AG08395 (cell line): ENCODE measurements at regions not wholly inside any gene's neighbourhood (a gene's known extent, or its start where the extent isn't known, plus 50 kb on each side); places are given as distances from the start of the nearest gene placed in this dataset.

Experiments
- DNase-seq: peaks from one replicate; pipeline ENCODE4 v3.0.0; 2012; ENCODE audit warnings: mixed read lengths, low spot score

DNA sequence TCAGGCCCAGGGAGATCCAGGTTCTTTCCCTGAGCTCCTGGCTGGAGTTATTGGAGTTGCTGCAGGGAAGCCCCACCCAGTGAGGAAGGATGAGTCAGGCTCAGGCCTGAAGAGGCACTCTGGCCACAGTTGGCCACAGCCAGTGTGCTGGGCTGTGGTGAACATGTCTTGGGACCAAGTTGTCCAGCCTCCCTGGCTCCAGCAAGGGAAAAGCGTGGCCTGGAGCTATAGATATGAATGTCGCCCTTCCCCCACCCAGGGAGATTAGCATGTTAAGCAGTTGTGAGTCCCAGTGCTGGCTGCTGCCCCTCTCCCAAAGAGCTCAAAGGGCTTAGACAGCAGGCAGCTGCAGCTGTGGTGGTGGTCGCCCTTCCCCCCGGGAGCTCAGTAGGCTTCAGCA is 963.2 kb downstream of the ROBO2 start:
- no peak for DNase-seq

DNA sequence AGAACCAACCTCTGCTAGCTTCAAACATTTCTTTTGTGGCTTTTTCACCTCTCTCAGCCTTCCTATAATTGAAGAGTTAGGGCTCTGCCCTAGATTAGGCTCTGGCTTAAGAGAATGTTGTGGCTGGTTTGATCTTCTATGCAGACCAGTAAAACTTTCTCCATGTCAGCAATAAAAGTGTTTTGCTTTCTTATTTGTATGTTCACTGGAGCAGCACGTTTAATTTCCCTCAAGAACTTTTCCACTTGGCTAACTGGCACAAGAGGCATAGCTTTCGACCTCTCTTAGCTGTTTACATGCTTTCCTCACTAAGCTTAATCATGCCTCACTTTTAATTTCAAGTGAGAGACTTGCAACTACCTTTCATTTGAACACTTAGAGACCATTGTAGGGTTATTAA is 964.7 kb downstream of the ROBO2 start:
- DNase-seq = no peak

- DNase-seq = no peak
Measured at GRCh38 chr3:78013653-78014052, 973.8 kb downstream of the ROBO2 start.

DNA sequence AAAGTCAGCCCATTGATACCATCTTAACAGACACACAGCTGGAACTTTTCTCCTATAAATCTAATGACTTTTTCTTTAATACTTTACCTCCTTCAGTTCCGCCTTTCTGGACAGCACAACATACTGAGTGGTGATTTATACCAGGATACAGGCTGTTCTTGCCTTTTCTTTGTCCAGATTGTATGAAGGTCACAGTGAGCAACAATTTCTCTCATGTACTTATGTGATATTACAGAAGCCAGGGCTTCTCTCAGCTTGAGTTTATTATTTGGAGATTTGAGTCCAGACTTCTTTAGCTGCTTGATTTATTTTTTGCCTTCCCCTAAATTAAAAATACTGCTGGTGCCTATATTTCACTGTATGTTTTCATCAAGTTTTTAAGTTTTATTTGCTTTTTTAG is 976.0 kb downstream of the ROBO2 start:
- DNase-seq = no peak

DNA sequence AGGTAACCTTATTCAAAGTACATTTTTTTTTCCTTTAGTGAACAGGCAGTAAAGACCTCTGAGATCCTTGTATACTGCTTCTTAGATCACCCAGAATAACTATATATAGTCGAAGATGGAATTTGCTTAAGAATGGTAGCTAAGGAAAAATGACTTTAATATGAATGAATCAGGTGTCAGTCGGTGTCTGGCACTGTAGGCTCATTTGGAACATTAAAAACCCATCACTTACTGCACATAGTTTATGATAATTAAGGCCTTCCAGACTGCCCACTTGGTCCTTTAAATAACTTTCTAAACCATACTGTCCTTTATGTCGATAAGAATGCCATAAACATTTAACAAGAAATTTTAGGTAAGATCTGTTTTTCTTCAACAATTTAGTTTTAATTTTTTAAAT is 981.8 kb downstream of the ROBO2 start:
- DNase-seq = no peak

- no peak for DNase-seq
Measured at GRCh38 chr3:78022232-78022631, 982.3 kb downstream of the ROBO2 start.

- DNase-seq = no peak
Measured at GRCh38 chr3:78023257-78023656, 983.4 kb downstream of the ROBO2 start.

- DNase-seq = no peak
Measured at GRCh38 chr3:78025916-78026315, 986.0 kb downstream of the ROBO2 start.

GRCh38 chr3:78026318-78026828 is 986.5 kb downstream of the ROBO2 start:
- DNase-seq = no peak

DNA sequence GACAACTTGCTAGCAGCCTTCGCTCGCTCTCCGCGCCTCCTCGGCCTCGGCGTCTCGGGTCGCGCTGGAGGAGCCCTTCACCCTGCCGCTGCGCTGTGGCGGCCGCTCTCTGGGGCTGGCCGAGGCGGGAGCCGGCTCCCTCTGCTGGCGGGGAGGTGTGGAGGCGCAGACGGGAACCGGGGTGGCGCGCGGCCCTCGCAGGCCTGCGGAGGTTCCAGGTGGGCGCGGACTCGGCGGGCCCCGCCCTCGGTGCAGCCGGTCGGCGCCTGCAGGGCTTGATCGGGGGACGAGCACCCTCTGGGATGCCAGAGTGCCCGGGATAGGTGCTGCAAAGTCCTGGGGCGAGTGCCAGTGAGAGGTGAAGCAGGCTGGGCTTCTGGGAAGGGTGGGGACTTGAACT is 989.9 kb downstream of the ROBO2 start:
- DNase-seq = no peak

- DNase-seq = no peak
Measured at GRCh38 chr3:78035131-78035641, 995.3 kb downstream of the ROBO2 start.

GRCh38 chr3:78041486-78041885 is 1001.6 kb downstream of the ROBO2 start:
- no peak for DNase-seq

GRCh38 chr3:78046566-78046965 is 1006.7 kb downstream of the ROBO2 start:
- DNase-seq = no peak

- DNase-seq = no peak
Measured at GRCh38 chr3:78048698-78049097, 1008.8 kb downstream of the ROBO2 start.

- DNase-seq = no peak
Measured at GRCh38 chr3:78049521-78049920, 1009.6 kb downstream of the ROBO2 start.

DNA sequence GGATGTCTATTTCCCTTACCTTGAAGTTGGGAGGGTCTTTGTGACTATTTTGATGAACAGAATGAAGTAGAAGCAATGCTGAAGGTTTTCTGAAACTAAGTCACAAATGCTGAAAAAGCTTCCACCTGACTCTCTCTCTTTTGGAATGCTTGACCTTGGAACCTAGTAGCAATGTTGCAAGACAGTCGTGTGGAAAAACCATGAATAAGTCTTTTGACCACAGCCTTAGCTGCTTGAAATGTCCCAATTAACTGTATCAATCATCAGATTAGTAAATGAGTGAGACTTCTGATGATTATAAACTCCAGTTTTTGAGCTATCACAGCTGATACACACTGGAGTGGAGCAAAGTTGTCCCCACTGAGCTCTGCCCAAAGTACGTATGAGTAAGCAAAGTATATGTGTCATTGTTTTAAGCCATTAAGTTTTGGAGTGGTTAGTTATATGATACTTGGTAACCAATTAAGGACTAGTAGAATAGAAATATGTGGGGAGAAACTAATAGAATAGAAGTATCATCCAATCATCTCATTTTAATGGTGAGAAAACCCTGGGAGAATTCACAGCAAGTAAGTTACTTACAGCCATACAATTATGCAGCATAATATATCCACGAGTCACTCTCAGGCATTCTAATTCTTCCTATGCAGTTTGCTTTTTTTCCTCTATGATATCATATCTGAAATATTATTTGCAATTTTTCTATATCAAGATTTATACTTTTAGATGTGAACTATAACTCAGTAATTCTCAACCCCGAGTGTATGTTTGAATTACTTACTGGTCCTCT is 1010.6 kb downstream of the ROBO2 start:
- DNase-seq = no peak

GRCh38 chr3:78052746-78053145 is 1012.8 kb downstream of the ROBO2 start:
- DNase-seq = no peak

GRCh38 chr3:78066287-78066686 is 1026.4 kb downstream of the ROBO2 start:
- DNase-seq = no peak

- no peak for DNase-seq
Measured at GRCh38 chr3:78070188-78070587, 1030.3 kb downstream of the ROBO2 start.

- no peak for DNase-seq
Measured at GRCh38 chr3:78076379-78076778, 1036.5 kb downstream of the ROBO2 start.

DNA sequence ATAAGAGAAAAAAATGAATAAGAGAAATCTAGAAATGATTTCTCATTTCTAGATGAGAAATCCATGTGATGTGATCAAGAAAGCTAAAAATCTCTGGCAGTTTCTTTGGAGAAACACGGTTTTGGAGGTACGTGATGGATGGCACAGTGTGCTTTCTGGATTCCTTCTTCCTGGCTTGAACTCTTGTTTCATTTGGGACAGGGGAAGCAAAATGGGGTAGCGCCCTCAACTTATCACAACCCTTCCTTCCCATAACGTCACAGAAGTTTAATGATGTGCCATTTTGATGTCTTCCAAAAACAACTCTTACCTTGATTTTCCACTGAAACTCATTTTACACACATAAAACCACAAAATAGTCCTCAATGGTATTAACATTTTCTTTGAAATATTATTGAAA is 1037.3 kb downstream of the ROBO2 start:
- DNase-seq = no peak

DNA sequence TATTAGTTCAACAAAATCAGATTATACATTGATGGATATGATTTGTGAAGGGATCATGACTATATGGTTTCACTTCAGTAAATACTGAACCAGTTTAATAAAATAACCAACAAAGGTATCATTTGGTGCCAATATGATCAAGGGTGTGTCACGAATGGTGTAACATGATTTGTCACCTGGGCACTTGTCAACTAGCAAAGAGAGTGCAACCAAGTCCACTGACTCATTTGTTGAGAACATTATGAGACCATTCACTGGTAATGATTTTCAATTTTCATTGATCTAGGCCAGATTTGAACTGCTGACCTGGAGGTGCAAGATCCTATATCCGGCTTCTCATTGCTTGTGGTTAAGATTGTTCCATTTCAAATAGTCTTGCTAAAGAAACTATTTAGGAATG is 1037.9 kb downstream of the ROBO2 start:
- no peak for DNase-seq

GRCh38 chr3:78079514-78079913 is 1039.6 kb downstream of the ROBO2 start:
- DNase-seq = no peak

- no peak for DNase-seq
Measured at GRCh38 chr3:78086150-78086549, 1046.3 kb downstream of the ROBO2 start.
